GM21717 (cell line): ENCODE measurements at regions not wholly inside any gene's neighbourhood (a gene's known extent, or its start where the extent isn't known, plus 50 kb on each side); places are given as distances from the start of the nearest gene placed in this dataset.

ENCODE experiments used
- ATAC-seq: cut with Tn5 transposase; IDR thresholded peaks from one replicate; pipeline ENCODE4 v1.9.1; 2021; ENCODE audit warnings: mild to moderate bottlenecking, moderate library complexity; ENCODE audit not compliant: unreplicated experiment

DNA sequence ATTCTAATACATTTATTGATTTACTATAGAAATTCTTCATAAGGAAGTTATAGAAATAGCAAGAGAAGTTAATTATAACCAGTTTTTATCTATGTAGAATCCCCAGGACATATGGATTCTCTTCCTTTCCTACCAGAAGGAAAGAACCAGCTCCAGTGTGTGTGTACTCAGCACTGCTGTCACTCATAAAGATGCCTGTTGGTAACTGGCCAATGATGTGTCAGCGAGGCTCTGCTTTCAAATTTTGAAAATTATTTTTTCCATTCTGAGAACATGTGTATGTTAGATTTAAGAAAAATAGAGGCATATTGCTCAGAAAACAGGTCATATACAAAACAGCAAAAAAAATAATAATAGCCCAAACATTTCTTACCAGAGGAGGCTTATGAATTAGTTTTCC lies 814.8 kb upstream of the IGFBP7 start:
- ATAC-seq: no peak

DNA sequence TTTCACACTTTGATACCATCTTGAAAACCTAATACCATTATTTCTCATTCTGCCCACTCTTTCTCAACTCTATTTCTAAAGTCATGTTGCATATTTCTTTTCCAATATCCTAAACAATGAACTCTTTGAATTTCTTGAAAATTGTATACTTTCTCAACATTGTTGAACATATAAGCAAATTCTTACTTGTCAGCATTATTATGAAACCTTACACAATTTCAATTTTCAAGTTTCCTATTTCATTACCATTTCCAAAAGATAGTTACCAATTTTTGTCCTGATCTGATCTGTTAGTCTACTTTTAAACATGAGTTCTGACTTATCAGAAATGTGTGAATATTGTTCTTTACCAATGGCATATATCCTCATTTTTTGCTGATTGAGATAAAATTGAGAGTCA lies 806.3 kb upstream of the IGFBP7 start:
- no peak for ATAC-seq

DNA sequence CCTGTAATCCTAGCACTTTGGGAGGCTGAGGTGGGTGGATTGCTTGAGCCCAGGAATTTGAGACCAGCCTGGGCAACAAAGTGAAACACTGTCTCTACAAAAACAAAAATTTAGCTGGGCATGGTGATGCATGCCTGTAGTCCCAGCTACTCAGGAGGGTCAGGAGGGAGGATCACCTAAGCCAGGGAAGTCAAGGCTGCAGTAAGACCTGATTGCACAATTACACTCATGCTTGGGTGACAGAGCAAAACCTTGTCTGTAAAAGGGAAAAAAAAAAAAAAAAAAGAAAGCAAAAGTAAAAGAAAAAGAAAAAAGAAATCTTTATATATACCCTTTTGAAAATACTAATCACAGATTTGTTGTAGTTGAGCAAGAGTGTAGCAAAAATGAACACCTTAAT lies 801.0 kb upstream of the IGFBP7 start:
- no peak for ATAC-seq

DNA sequence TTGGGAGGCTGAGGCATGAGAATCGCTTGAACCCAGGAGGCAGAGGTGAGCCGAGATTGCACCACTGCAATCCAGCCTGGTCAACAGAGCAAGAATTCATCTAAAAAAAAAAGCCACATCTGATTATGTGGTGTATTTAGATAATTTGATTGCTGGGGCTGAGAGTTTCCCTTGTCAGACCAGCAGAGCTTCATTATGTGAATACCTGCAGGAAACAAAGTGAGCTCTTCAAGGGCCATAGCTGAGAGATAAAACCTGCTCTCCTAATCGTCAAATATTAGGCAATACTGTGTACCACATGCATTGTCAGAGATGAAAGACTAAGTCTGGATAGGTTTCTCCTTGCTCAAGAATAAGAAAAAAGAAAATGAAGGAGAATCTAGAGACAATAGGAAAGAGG lies 800.0 kb upstream of the IGFBP7 start:
- ATAC-seq: no peak

DNA sequence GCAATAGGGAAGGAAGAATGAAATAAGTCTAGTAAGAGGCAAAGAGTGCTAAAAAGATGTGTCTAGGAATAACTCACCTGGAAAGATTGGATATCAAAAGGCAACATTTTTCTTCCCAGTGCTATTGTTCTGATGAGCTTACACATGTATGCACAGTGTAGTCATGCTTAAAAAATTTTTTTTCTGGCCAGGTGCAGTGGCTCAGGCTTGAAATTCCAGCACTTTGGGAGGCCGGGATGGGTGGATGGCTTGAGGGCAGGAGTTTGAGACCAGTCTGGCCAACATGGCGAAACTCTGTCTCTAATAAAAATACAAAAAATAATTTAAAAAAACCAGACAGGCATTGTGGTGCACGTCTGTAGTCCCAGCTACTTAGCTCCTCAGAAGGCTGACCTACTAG lies 795.8 kb upstream of the IGFBP7 start:
- ATAC-seq: no peak

DNA sequence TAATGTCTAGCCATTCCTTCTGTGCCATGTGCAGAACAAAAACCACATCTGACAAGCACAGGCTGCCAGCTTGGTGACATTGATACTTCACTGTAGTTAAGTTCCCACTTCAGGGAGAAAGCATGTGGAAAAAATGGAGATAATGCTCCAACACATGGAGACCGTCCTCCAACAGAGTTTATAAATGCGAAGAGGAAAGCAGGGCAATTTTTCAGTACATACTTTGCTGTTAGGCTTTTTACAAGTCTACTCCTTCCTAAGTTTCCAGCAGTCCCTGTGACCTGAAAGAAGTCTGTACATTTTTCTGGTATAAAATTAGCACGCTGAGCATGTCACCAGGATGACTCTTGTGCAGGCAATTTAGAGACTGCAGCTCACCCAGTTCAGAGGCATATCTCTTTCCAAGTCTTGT lies 766.9 kb upstream of the IGFBP7 start:
- ATAC-seq: no peak

DNA sequence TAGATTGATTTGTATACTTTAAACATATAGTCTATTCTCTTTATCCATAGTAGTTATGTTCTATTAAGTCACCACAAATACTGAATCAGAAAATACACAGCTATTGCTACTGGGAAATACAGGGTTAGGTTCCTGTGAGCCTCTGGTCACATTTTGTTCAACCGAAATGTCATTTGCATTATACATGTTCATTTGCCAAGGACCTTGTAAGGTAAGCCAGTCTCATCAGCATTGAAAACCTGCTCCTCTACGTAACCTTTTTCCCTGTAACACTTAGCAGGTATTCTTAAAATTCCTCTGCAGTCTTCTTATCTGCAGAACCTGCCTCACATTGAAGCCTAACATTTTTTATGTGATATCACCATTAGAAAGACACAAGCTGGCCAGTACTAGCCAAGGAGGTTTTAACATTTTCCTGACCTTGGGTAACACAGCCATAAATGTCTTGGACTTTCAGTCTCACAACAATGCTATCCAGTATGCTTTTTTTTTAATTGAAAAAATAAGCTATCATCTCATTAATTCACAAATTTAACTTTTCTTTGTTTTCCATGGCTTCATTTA lies 765.7 kb upstream of the IGFBP7 start:
- ATAC-seq: no peak

DNA sequence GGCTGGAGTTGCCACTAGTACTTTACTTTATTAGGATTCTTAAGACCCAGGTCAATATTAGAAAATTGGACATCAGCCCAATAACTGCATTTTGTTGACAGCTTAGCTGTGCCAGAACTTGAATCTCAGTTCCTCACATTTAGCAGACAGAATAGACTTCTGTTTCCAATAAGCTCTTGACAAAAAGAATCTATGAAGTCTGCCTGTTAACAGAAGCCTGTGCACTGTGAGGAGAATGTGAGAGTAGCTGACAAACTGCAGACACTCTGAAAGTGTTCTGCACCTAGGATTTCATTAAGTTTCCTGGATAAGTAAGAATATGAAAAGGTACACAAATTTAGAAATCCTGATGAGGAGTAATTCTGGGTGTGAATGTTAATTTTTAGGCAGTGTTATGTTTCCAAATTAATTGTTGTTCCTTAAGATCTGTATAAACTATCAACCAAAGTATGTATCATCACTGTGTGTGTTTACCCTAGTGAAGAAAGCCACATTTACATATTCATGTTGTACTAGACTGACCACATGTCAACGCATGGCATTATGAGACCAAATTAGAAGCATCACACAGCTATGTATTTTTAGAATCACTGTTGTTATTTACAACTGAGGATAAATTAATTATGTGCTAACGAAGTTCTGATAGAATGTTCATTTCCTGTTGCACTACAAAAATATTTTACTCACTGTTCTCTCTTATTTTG lies 756.4 kb upstream of the IGFBP7 start:
- ATAC-seq: peak; percentile 39

DNA sequence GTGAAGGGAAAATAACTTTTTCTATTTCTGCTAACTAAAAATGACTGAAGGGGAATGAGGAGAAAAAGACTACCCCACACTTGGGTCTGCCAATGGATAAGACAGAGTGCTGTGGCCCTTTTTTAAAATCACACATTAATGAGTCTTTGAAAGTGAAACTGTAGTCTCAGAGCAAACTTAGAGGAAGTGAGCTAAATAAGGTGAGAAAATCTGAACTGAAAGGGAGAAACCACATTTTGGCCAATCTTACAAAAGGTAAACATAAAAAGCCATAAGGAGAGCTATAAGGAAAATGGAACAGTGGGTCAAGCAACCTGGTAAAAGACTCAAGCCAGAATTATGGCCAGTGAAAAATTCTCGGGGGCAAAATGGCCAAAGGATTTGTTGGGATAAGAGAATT lies 755.1 kb upstream of the IGFBP7 start:
- ATAC-seq: peak; percentile 94

DNA sequence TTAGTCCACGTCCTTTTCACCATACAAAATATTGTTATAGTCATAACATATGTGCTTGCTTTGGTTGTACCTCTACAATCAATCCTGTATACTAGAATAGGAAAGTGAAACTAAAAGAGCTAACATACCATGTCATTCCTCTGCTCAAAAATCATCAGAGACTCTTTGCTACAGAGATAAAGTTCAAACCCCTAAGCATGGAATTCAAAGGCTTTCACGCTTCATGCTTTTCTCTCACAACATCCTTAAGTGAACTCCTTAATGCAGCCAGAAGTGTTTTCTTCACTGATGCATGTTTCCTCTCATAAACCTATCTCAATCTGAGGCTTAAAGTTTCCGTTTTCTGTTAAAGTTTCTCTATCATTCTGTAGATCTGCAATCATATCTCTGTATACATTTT lies 744.6 kb upstream of the IGFBP7 start:
- ATAC-seq: peak; percentile 95

DNA sequence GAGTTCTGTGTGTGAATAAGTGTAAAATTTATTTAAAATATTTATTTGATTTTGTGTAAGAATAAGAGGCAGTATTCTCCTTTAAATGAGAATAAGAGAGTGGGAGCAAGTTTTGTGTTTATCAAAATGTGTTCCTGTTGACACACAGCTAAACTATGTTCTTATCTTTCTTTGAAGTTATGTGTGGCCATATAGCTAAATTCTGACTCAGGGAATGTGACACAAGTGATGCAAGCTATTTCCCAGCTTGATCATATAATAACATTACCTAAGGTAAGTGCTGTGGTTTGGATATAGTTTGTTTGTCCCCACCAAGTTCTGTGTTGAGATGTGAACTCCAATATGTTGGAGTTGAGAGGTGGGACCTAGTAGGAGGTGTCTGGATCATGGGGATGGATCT lies 740.0 kb upstream of the IGFBP7 start:
- ATAC-seq: no peak

DNA sequence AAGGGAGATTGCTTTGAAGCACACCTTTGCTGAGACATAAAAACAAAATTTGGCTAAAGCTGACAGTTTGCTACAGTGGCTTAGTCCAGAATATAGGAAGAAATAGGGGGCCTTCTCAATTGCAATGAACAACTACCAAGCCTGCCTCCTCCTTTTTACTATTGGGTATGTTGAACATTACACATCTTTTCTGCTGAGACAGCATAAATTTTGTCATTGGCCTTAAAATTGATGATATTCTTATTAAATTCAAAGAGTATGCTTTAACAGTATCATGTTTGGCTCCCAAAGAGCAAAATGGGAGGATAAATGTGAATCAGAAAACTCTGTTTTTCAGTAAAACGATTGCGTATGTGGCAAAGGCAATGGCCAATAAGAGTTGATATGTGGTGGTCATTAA lies 721.9 kb upstream of the IGFBP7 start:
- no peak for ATAC-seq

DNA sequence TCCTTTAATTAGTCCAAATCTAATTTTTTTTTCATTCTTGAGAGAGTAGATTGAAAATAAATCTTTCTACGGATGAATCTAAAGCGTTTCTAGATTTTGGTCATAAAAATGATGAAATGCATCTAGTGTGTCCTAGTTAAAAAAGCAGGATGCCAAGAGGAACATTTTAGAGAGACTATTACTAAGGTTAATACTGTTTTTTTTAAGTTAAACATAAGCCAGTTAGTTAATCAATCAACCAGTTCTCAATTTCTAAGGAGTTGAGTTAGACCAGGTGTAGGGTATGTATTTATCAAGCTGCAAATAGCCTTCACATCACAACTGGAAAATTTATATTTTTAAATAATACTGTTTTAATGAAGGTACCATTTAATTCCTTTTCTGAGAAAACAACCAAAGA lies 679.5 kb upstream of the IGFBP7 start:
- no peak for ATAC-seq

DNA sequence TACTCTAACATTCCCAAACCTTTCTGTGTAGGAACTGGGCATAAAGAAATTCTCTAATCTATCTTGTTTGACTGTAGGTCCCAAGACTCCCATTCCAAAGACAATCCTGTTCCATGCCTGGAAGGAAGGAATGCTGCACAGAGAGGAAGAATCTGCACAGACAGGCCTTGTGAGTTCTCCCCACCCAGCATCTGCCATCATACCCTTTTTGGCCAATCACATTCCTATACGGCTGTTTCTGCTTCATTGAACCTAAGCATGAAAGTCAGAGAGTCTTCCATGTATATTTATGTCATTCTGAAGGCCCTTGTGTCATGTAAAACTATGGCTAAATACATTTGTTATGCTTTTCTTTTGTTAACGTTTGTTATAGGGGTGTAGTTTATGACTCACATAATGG lies 667.7 kb upstream of the IGFBP7 start:
- ATAC-seq: no peak

DNA sequence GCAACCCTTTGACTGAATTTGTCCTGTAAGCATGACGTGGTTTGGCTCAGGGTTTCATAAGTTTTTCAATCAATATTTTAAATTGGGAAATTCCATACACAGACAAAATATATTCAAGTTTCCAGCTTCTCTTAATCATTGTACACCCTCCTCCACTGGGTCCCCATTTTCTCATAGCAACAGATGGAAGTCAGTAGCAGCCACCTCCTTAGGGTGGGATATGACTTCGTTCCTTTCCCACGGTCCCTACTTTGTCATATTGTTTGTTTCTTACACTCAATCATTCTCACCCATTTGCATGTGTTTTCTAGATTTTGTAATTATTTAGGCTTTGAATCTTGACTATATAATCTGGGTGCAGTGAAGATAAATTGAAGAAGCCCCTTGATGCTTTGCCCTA lies 664.5 kb upstream of the IGFBP7 start:
- ATAC-seq: no peak

DNA sequence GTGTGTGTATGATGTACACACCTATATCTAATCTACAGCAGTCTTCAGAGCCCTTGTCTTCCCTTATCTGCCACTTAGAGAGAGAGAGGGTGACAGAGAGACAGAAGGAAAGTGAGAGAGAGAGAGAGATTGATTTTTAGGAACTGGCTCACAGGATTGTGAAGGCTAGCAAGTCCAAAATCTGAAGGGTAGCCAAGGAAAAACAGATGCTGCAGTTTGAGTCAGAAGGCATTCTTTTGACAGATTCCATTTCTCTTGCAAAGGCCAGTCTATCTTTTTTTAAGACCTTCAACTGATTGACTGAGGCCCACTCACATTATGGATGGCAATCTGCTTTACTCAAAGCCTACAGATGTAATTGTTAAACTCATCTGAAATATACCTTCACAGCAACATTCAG lies 664.0 kb upstream of the IGFBP7 start:
- ATAC-seq: no peak

DNA sequence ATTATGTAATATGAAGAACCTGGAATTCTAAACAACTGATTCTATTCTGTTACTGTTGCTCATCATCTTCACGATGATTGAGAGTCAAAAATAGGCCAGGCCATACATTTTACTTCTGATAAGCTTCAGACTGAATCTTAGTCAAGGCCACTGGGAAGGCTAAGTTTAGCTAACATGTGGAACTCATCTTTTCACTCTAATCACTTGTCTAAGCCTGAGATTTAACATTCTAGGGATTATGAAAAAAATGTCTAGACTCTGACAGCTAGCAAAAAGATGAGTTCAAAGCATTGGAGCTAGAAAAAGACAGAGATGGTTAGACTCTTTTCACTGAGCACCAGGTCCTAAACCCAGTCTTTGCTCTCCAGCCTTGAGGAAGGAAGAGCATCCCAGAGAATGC lies 656.2 kb upstream of the IGFBP7 start:
- ATAC-seq: no peak

DNA sequence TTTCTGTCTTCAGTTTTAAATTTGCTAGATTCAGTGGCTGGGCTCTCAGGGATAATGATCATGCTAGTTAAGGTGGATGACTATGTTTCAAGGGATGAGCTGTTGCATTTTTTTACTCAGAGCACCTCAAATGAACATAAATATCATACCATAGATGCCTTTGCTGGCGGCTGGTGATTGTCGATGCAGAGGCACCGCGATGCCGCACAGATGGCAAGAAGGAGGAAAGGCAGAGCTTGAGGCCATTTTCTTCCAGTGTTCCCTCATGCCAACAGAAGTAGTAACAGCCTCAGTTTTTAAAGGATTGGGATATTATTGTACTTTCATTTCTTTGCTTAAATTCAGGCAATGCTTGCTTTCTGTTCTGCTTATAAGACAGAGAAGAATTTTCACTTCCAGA lies 654.7 kb upstream of the IGFBP7 start:
- ATAC-seq: no peak

DNA sequence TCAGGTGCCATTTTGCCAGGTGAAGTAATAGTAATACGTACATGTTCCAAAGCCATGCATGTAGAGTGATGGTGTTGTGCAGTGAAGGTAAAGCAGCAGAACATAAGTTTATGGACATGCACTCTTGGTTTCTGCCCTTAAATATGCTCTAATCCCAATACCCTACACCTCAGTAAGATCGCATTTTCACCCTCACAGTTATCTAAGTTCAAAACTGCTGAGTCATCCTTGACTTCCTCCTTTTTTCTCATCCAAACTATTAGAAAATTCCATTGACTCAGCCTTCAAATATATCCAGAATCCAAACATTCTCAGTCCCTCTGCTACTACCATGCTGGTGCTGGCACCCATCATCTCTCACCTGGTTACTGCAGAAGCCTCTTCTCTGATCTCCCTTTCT lies 652.9 kb upstream of the IGFBP7 start:
- ATAC-seq: no peak

DNA sequence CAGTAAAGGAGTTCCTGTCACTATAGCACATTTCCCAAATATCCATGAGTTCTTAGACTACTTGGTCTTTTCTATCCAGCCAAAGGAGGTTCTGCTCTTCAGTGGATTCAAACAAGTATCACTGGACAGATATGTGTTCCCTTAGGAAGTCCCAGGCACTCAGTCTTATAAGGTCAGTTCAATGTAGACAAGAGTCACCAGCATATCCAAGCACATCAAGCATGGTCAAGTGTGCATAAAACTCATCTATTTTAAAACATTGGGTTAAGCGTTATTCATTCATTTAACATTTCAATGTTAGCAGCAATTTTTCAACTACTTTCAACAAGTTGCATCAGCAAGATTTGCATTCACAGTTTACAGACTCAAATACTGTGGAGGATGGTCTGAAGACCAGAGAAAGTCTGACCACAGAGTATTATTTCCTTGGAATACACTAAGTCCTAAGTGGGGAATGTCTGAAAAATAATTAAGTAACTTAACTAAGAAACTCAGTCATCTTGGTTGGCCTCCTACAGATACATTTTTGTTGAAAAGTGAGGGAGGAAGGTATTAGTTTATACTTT lies 630.5 kb upstream of the IGFBP7 start:
- ATAC-seq: no peak

DNA sequence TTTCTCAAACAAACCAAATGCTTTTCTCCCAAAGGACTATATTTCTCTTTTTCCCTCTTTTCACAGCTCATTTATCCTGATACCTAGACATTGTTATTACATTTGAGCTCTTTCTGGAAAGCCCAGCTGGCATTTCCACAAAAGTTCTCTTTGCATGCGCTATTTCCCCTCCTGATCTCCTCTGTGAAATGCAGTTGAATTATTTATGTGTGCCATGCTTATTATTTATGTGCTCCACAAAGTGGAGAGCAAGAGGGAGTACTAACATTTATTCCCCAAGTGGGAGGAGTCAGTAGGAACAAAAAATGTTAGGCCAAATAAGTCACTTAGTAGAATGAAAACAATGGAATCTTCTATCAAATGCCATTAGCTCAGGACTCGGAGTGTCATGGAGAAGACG lies 626.6 kb upstream of the IGFBP7 start:
- ATAC-seq: no peak

DNA sequence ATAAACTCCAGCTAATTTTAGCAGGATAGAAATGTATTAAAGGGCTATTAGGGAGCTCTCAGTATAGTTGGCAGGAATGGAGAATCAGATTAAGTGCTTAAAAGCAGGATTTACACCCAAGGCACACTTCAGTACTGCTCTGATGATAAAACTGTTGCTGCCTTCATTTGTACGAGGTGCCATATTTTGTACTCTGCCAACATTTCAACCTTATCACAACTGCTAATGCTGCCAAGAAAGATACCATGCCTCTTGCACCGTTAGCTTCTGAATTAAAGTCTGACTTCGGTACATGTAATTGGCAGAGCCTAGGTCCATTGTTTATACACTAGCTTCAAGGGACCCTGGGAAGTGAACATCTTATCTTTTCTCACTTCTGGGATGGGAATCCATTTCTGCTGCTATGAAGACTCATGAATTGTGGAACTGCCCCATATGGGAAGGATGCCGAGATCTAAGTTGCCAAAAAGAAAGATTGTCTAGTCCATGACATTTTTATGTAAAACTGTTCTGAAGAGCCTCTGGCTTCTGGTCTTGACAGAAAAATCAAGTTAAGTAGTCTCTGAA lies 624.0 kb upstream of the IGFBP7 start:
- ATAC-seq: no peak
